A673 (cell line): ENCODE measurements at regions not wholly inside any gene's neighbourhood (a gene's known extent, or its start where the extent isn't known, plus 50 kb on each side); places are given as distances from the start of the nearest gene placed in this dataset.
A peak's percentile ranks its signal among the peaks of the same experiment; 100 is the strongest.

Experiments
- BruUV-seq: library from RNA; stranded (reverse); fragments of 400-500 nt; replicated peaks from 2 replicates; lab custom pipeline; 2021; lab: Mats Ljungman, UMichigan
- CTCF ChIA-PET: fragments of 300-600 bp; sonication (Branson Sonifier 250); formaldehyde crosslinking; loops from one replicate; lab custom pipeline; 2022; ENCODE audit warnings: antibody characterized with exemption; lab: Charles Lee
- POLR2A ChIA-PET: fragments of 300-600 bp; sonication (Branson Sonifier 250); formaldehyde crosslinking; loops from one replicate; lab custom pipeline; 2022; ENCODE audit warnings: antibody characterized with exemption; ENCODE audit not compliant: low non-redundant PET; lab: Charles Lee
- DNase-seq: peaks from one replicate; pipeline ENCODE4 v3.0.0-alpha.2; 2015; ENCODE audit warnings: low spot score
- H3K27ac ChIP-seq: fragments of 200-600 bp; sonication (generic); 2 replicates; pipeline ENCODE4 v1.5.1; 2016; ENCODE audit warnings: mixed run types, low read depth, mild to moderate bottlenecking, mixed read lengths, antibody characterized with exemption, low read length; ENCODE audit not compliant: poor library complexity, severe bottlenecking
- H3K27me3 ChIP-seq: fragments of 200-600 bp; sonication (generic); replicated peaks from 2 replicates; pipeline ENCODE4 v1.6.1; 2017; ENCODE audit warnings: mixed run types, low read depth, mild to moderate bottlenecking, mixed read lengths, antibody characterized with exemption, low read length; ENCODE audit not compliant: insufficient read depth, poor library complexity
- H3K36me3 ChIP-seq: fragments of 200-600 bp; sonication (generic); 2 replicates; pipeline ENCODE4 v1.6.1; 2016; ENCODE audit warnings: mixed run types, mild to moderate bottlenecking, mixed read lengths, antibody characterized with exemption, low read length; ENCODE audit not compliant: insufficient read depth, poor library complexity, severe bottlenecking
- H3K4me1 ChIP-seq: fragments of 200-600 bp; sonication (generic); 2 replicates; pipeline ENCODE4 v1.6.1; 2017; ENCODE audit warnings: mixed run types, mild to moderate bottlenecking, mixed read lengths, antibody characterized with exemption, low read length; ENCODE audit not compliant: insufficient read depth, poor library complexity, severe bottlenecking
- H3K4me3 ChIP-seq: fragments of 200-600 bp; sonication (generic); 2 replicates; pipeline ENCODE4 v1.5.1; 2016; ENCODE audit warnings: low read depth, mixed run types, mild to moderate bottlenecking, mixed read lengths, low read length; ENCODE audit not compliant: poor library complexity, severe bottlenecking
- H3K9me3 ChIP-seq: fragments of 200-600 bp; sonication (generic); 2 replicates; pipeline ENCODE4 v1.6.1; 2016; ENCODE audit warnings: mixed run types, low read depth, mild to moderate bottlenecking, mixed read lengths, antibody characterized with exemption, low read length; ENCODE audit not compliant: poor library complexity, severe bottlenecking
- EZH2 ChIP-seq: fragments of 200-600 bp; sonication (generic); IDR thresholded peaks from 2 replicates; pipeline ENCODE4 v1.6.1; 2017; ENCODE audit warnings: borderline replicate concordance, low read depth, mild to moderate bottlenecking, mixed read lengths, antibody characterized with exemption, low read length; ENCODE audit not compliant: poor library complexity, severe bottlenecking
- intact Hi-C: fragments of 100-400 bp; cut with micrococcal nuclease; formaldehyde crosslinking; loops from one replicate; pipeline ENCODE4 v1.10.0; 2022; ENCODE audit not compliant: unreplicated experiment
- TF ChIP-seq, protein P1 (sequence below): fragments of 300-800, 200-600 bp; sonication (generic); conservative IDR thresholded peaks from 2 replicates; pipeline ENCODE4 v1.5.1; 2017; ENCODE audit warnings: low read depth, mild to moderate bottlenecking, antibody characterized with exemption, low read length, moderate library complexity, mixed read lengths

DNA sequence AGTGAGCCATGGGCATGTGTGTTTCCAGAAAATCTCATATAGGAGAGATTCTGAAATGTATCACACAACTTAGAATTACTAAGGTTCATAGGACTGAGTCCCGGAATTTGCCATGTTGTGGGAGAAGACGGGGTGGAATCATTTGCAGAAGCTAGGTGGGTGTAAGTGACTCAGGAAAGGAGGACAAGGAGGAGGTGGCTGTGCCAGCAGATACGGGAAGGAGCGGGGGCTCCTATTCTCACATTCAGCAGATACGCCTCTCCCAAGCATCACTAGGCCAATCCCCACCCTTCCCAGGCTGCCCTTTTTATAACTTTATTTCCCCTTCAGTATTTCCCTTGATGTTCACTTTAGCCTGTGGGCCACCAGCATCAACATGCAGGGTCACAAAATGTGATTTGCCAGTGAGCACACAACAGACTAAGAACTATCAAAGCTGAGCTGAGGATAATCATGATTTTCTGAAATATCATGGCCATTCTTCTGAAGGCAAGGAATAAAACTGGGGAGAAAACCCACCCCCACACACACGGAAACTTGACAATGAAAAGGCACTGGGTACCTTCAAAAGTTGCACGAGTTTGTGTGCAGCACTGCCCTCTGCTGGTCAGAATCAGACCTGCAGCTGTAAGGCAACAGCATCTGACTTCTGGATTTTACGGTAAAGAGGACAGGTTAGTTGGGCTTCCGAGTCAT lies 133.2 kb downstream of the MTX3 start:
- Histone ChIP-seq H3K27ac (no peak overlapping the region), H3K4me3 (no peak overlapping the region), H3K36me3 (no peaks in the 10 kb centered on the region), H3K9me3 (no peaks in the 10 kb centered on the region), H3K4me1 (no peaks in the 10 kb centered on the region), H3K27me3 (peaks cover 18% of the 10 kb centered on the region)
- intact Hi-C loops: loop anchor here (1.0 to 10.0 kb wide), 3 partner anchors 153 to 836 kb away; no protein-coding TSS in a partner anchor
- CTCF ChIA-PET: interaction anchor here (0.5 to 1.3 kb wide), 3 partner anchors 225 to 832 kb away, joined by 3 to 7 read pairs (median 4); partner anchors contain the start of gene HOMER1
- BruUV-seq: no TSS peak
- TF ChIP-seq EZH2: no peak
- TF ChIP-seq, protein P1, sequence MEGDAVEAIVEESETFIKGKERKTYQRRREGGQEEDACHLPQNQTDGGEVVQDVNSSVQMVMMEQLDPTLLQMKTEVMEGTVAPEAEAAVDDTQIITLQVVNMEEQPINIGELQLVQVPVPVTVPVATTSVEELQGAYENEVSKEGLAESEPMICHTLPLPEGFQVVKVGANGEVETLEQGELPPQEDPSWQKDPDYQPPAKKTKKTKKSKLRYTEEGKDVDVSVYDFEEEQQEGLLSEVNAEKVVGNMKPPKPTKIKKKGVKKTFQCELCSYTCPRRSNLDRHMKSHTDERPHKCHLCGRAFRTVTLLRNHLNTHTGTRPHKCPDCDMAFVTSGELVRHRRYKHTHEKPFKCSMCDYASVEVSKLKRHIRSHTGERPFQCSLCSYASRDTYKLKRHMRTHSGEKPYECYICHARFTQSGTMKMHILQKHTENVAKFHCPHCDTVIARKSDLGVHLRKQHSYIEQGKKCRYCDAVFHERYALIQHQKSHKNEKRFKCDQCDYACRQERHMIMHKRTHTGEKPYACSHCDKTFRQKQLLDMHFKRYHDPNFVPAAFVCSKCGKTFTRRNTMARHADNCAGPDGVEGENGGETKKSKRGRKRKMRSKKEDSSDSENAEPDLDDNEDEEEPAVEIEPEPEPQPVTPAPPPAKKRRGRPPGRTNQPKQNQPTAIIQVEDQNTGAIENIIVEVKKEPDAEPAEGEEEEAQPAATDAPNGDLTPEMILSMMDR: peak; percentile 97
- POLR2A ChIA-PET: no interaction called here
- peak; percentile 72 for DNase-seq

DNA sequence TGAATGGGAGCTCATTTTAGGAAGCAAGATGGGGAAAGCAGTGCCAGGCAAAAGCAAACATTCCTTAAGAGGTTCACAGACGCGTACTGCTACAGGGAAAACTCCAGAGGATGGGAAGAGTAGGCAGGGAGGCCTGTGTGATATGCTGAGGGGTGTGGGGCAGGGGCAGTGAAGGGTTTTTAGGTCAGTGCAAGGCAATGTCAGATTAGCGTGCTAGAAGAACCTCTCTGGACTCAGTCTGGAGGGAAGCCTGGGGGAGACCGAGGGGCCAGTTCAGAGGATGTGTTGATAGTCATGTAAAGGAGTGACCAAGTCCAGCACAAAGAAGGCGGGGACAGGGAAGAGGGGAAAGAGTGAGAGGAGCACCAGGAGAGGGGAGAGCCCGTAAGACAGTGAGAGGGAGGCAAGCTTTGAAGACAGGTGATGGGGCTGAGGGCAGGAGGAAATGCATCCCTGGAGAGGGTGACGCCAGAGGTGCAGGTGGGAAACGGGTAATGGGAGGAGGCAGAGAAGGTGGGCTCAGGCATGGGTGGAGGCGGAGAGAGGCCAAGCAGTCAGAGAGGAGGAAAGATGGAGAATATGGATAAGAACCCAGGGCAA lies 134.5 kb downstream of the MTX3 start:
- TF ChIP-seq, protein P1: no peak
- no peak for TF ChIP-seq EZH2
- no peaks in the 10 kb centered on the region for H3K4me1 ChIP-seq
- peaks cover 14% of the 10 kb centered on the region for H3K27me3 ChIP-seq
- POLR2A ChIA-PET: no interaction called here
- DNase-seq: no peak
- intact Hi-C loops: loop anchor here (5.0 to 10.0 kb wide), 2 partner anchors 152 to 834 kb away; no protein-coding TSS in a partner anchor
- H3K36me3 ChIP-seq: no peaks in the 10 kb centered on the region
- H3K4me3 ChIP-seq: no peak overlapping the region
- no peaks in the 10 kb centered on the region for H3K9me3 ChIP-seq
- no TSS peak for BruUV-seq
- CTCF ChIA-PET: no interaction called here
- no peak overlapping the region for H3K27ac ChIP-seq

GRCh38 chr5:79853676-79854418 lies 137.2 kb downstream of the MTX3 start:
- Histone ChIP-seq H3K9me3 (no peaks in the 10 kb centered on the region), H3K4me3 (no peak overlapping the region), H3K27ac (no peak overlapping the region), H3K4me1 (no peaks in the 10 kb centered on the region), H3K27me3 (peaks cover 9% of the 10 kb centered on the region), H3K36me3 (no peaks in the 10 kb centered on the region)
- BruUV-seq: no TSS peak
- ChIA-PET POLR2A (no interaction called here), CTCF (no interaction called here)
- intact Hi-C loops: loop anchor here (10.0 kb wide), 1 partner anchor 149 kb away; no protein-coding TSS in a partner anchor
- TF ChIP-seq EZH2: no peak
- TF ChIP-seq, protein P1: 0 out of 2 replicates have a peak, but pooled peaks have one; percentile 15
- DNase-seq: no peak
